ENCODE measurements at regions not wholly inside any gene's neighbourhood (a gene's known extent, or its start where the extent isn't known, plus 50 kb on each side); places are given as distances from the start of the nearest gene placed in this dataset.

GRCh38 chr2:12827721-12828120 is 111.0 kb downstream of the TRIB2 start:
- no peak for DNase-seq (ENCODE audit: low read depth in 2 of 2)

DNA sequence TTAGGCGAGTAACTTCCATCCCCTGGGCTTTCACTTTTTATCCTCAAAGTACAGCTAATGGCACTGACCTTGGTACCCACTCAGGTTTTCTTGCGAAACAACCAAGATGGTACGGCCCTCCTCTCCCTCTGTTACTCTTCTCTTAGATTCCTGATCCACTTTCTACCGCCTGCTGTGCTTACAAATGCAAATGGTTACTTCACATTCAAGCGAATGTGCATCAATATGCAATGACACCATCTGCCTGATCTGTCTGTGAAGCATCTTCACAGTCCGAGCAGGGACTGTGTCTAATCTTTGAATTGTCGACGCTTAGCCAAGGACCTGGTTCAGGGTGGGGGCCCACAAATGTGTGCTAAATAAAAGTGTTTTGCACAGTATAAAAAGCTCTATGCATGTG is 112.2 kb downstream of the TRIB2 start:
- DNase-seq (ENCODE audit: low read depth in 2 of 2) = no peak

DNA sequence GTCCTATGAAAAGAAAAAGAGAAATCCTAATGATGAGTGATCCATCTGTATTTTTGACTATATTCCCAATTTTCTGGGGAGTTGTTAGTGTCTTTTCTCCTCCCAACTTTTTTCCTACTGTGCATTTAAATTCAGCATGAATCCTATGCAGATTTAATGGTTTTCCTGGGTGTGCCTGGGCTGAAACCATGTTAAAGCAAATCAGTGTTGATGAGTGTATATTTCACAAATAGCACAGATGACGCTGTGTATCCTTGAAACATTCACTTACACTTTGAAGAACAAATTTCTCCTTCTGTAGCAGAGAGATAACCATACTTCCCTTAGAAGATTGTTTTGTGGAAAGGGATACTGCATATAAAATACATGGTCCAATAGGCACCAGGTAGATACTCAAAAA is 114.3 kb downstream of the TRIB2 start:
- no peak for DNase-seq (ENCODE audit: low read depth in 2 of 2)

- no peak for DNase-seq (ENCODE audit: low read depth in 2 of 2)
Observed at GRCh38 chr2:12834239-12834638, 117.5 kb downstream of the TRIB2 start.

- DNase-seq (ENCODE audit: low read depth in 2 of 2) = no peak
Observed at GRCh38 chr2:12835733-12836132, 119.0 kb downstream of the TRIB2 start.

- no peak for DNase-seq (ENCODE audit: low read depth in 2 of 2)
Observed at GRCh38 chr2:12839339-12839738, 122.6 kb downstream of the TRIB2 start.

GRCh38 chr2:12841021-12841420 is 124.3 kb downstream of the TRIB2 start:
- DNase-seq (ENCODE audit: low read depth in 2 of 2) = no peak

DNA sequence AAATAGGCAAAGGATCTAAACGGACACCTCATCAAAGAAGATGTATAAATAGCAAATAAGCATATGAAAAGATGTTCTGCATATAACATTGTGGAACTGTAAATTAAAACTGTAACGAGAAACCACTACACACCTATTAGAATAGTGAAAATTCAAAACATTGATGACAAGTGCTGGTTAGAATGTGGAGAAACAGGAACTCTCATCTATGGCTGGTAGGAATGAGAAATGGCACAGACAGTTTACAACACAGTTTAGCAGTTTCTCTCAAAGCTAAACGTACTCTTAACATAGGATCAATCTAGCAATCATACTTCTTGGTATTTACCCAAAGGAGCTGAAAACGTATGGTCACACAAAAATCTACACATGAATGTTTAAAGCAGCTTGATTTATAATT is 126.2 kb downstream of the TRIB2 start:
- DNase-seq (ENCODE audit: low read depth in 2 of 2) = no peak

- no peak for DNase-seq (ENCODE audit: low read depth in 2 of 2)
Observed at GRCh38 chr2:12844511-12844910, 127.8 kb downstream of the TRIB2 start.

- no peak for DNase-seq (ENCODE audit: low read depth in 2 of 2)
Observed at GRCh38 chr2:12847694-12848575, 131.2 kb downstream of the TRIB2 start.

- no peak for DNase-seq (ENCODE audit: low read depth in 2 of 2)
Observed at GRCh38 chr2:12852135-12852534, 135.4 kb downstream of the TRIB2 start.

- no peak for DNase-seq (ENCODE audit: low read depth in 2 of 2)
Observed at GRCh38 chr2:12854001-12854530, 137.3 kb downstream of the TRIB2 start.

DNA sequence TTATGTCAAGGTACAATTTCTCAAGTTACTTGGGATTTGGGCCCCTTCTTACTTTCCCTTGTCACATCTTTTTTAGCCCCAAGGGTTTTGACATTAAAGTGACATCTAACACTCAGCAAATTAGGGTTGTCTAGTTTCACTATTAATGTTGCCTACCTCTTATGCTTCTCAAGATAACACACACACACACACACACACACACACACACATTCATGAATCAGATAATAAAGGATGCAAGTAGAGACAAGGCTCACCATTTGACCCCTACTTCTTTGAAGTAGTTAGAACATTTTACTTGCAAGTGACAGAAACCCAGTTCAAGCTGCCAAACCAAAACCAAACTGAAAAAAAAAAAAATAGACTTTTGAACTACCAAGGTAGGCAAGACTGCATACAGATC is 138.8 kb downstream of the TRIB2 start:
- no peak for DNase-seq (ENCODE audit: low read depth in 2 of 2)

DNA sequence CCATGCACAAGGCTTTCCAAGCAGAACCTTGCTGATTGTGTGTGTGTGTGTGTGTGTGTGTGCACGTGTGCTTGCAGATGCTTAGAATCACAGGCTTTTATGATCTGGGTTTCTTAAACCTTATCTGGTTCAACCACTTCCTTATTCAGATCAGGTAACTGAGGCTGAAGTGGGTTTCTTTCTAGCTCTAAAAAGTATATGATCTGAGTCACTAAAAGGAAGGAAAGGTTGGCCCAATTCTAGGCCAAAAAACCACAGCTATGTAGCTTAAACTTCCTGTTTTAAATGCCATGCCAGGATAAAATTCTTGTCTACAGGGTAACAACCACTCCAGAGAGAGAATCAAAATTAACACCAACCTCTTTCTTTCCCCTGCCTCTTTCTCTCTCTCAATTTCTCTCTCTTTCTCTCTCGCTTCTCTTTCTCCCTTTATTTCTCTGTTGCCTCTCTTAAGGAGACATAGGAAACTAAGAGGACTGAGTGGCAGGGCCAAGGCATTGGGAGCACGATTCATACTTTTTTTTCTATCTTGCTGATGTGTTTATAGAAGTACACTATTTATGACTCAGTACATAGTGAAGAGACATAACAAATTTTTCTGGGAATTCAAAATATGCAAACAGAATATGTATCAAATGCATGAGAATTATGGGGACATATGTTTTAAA is 140.3 kb downstream of the TRIB2 start:
- no peak for DNase-seq (ENCODE audit: low read depth in 2 of 2)

DNA sequence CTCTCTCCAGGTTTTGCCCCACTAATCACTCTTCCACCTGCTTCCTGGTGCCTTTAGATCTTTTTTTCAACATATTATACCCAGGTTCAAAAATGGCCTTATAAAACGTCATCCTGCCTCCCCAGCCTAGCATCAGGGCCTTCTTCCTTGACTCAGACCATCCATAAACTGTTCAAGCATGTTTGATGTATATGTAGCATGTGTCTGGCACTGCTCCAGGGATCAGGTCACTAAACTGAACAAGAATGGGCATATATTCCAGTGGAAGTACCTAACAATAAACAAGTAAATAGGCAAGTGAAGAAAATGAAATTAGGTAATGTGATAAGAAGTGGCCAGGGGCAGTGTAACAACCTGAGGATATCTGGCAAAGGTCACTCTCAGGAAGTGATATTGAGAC is 141.2 kb downstream of the TRIB2 start:
- no peak for DNase-seq (ENCODE audit: low read depth in 2 of 2)

DNA sequence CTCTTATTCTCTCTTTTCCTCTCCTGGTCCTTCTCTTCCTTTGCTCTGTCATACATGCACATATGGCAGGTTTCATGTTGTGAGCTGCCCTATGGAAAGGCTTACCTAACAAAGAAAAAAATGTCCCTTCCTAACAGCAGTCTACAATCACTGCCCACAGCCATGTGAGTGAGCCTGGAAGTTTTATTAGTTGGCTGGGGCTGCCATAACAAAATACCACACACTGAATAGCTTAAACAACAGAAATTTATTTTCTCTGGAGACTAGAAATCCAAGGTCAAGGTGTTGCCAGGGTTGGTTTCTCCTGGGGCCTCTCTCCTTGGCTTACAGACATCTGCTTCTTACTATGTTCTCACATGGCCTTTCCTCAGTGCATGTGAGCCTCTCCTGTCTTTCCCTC is 142.1 kb downstream of the TRIB2 start:
- DNase-seq (ENCODE audit: low read depth in 2 of 2) = no peak

GRCh38 chr2:12861344-12861930 is 144.7 kb downstream of the TRIB2 start:
- no peak for DNase-seq (ENCODE audit: low read depth in 2 of 2)

DNA sequence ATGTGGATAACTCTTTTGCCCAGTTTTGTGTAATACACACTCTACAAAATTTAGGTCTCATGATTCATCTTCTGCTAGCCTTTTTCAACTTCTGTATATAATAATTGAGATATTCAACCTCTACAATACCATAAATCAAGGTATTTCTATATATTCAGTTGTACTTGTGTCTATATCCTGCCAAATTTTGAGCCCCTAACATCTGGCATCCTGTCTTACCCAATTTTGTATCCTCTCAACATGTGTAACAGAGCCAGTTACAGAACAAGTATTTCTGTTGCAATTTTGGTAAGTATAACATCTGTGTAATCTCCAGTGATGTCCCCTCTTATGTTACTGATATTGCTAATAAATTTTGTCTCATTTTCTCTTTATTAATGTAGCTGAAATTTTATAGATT is 145.8 kb downstream of the TRIB2 start:
- no peak for DNase-seq (ENCODE audit: low read depth in 2 of 2)

- DNase-seq (ENCODE audit: low read depth in 2 of 2) = no peak
Observed at GRCh38 chr2:12863937-12864336, 147.2 kb downstream of the TRIB2 start.

DNA sequence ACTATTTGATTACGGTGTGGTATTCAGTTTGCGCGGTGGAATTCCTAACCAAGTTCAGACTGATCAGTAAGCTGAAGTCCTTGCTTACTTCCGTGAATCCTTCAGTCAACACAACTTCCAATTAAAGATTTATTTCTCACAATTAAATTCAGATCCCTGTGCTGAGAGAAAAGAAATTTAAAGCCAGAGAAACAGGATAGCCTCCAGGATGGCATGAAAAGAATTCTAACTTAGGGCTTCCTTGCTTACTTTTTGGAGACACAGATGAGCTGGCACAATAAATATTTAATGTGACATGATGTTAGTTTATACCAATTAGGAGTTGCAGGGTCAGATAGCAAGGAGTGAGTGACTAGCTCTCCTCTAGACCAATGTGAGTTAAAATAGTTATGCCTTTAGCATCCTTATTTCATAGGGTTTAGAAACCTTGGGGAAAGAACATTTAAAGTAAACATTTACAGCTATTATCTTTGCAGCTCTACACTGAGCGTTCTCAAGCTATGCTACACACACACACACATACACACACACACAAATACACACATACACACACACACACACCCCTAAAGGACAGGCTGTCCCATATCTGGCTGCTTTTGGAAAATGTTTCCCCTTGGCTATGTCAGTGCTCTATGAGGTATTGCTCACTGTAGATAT is 151.0 kb downstream of the TRIB2 start:
- DNase-seq (ENCODE audit: low read depth in 2 of 2) = no peak

DNA sequence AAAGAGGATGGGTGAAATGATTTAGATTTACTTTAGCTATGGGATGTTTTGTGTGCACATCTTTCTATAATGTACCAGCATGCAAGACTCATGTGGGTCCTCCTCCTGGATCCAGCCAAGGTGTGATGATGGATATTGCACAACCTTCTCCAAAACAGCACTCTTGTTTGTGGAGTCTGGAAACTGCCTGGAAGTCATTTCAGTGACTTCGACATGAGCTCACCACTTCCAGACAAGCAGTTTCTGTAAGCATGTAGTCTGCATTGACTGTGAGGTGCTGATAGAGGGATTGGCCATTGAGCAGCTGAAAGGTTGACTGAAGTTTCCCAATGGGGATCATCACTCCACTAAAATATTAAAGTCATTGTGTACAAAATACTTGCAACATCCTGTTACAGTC is 154.0 kb downstream of the TRIB2 start:
- no peak for DNase-seq (ENCODE audit: low read depth in 2 of 2)

GRCh38 chr2:12871694-12872315 is 155.1 kb downstream of the TRIB2 start:
- no peak for DNase-seq (ENCODE audit: low read depth in 2 of 2)

Measured in stimulated activated CD8-positive, alpha-beta memory T cell treated with anti-CD3 and anti-CD28 coated beads, Interleukin-2, amount 100 ng/mL, for 1 hour (primary cell).